ENCODE measurements at regions not wholly inside any gene's neighbourhood (a gene's known extent, or its start where the extent isn't known, plus 50 kb on each side); places are given as distances from the start of the nearest gene placed in this dataset.

- no peak for DNase-seq (ENCODE audit: low read depth, low spot score)
These were observed 429.4 kb downstream of the TBC1D4 start for GRCh38 chr13:75052616-75053015.

- DNase-seq (ENCODE audit: low read depth, low spot score) = no peak
These were observed 431.4 kb downstream of the TBC1D4 start for GRCh38 chr13:75050419-75051046.

- DNase-seq (ENCODE audit: low read depth, low spot score) = no peak
These were observed 432.1 kb downstream of the TBC1D4 start for GRCh38 chr13:75049735-75050335.

- no peak for DNase-seq (ENCODE audit: low read depth, low spot score)
These were observed 439.2 kb downstream of the TBC1D4 start for GRCh38 chr13:75042807-75043206.

- DNase-seq (ENCODE audit: low read depth, low spot score) = no peak
These were observed 443.4 kb downstream of the TBC1D4 start for GRCh38 chr13:75038393-75039113.

- no peak for DNase-seq (ENCODE audit: low read depth, low spot score)
These were observed 456.0 kb downstream of the TBC1D4 start for GRCh38 chr13:75025956-75026355.

GRCh38 chr13:75024602-75025001 is 457.4 kb downstream of the TBC1D4 start:
- DNase-seq (ENCODE audit: low read depth, low spot score) = no peak

- no peak for DNase-seq (ENCODE audit: low read depth, low spot score)
These were observed 458.4 kb downstream of the TBC1D4 start for GRCh38 chr13:75023609-75024008.

- no peak for DNase-seq (ENCODE audit: low read depth, low spot score)
These were observed 460.8 kb downstream of the TBC1D4 start for GRCh38 chr13:75021151-75021550.

- DNase-seq (ENCODE audit: low read depth, low spot score) = no peak
These were observed 465.7 kb downstream of the TBC1D4 start for GRCh38 chr13:75016225-75016624.

- DNase-seq (ENCODE audit: low read depth, low spot score) = no peak
These were observed 468.2 kb downstream of the TBC1D4 start for GRCh38 chr13:75013818-75014217.

- no peak for DNase-seq (ENCODE audit: low read depth, low spot score)
These were observed 471.0 kb downstream of the TBC1D4 start for GRCh38 chr13:75010941-75011340.

GRCh38 chr13:75008926-75009325 is 473.0 kb downstream of the TBC1D4 start:
- no peak for DNase-seq (ENCODE audit: low read depth, low spot score)

- DNase-seq (ENCODE audit: low read depth, low spot score) = no peak
These were observed 491.0 kb downstream of the TBC1D4 start for GRCh38 chr13:74990992-74991391.

GRCh38 chr13:74987124-74987690 is 494.8 kb downstream of the TBC1D4 start:
- no peak for DNase-seq (ENCODE audit: low read depth, low spot score)

GRCh38 chr13:74986609-74987008 is 495.4 kb downstream of the TBC1D4 start:
- DNase-seq (ENCODE audit: low read depth, low spot score) = no peak

GRCh38 chr13:74979703-74980102 is 502.3 kb downstream of the TBC1D4 start:
- DNase-seq (ENCODE audit: low read depth, low spot score) = no peak

- DNase-seq (ENCODE audit: low read depth, low spot score) = no peak
These were observed 503.4 kb downstream of the TBC1D4 start for GRCh38 chr13:74978591-74978990.

GRCh38 chr13:74977498-74977897 is 504.5 kb downstream of the TBC1D4 start:
- no peak for DNase-seq (ENCODE audit: low read depth, low spot score)

- DNase-seq (ENCODE audit: low read depth, low spot score) = no peak
These were observed 506.9 kb downstream of the TBC1D4 start for GRCh38 chr13:74975111-74975510.

GRCh38 chr13:74973935-74974879 is 507.8 kb downstream of the TBC1D4 start:
- no peak for DNase-seq (ENCODE audit: low read depth, low spot score)

- no peak for DNase-seq (ENCODE audit: low read depth, low spot score)
These were observed 512.5 kb downstream of the TBC1D4 start for GRCh38 chr13:74969419-74969818.

Data from activated naive CD8-positive, alpha-beta T cell treated with anti-CD3 and anti-CD28 coated beads, Interleukin-2, amount 50 U/mL, for 16 hours (primary cell).